GM21786 (cell line): ENCODE measurements at regions not wholly inside any gene's neighbourhood (a gene's known extent, or its start where the extent isn't known, plus 50 kb on each side); places are given as distances from the start of the nearest gene placed in this dataset.

ENCODE experiments used
- ATAC-seq: cut with Tn5 transposase; IDR thresholded peaks from one replicate; pipeline ENCODE4 v1.9.1; 2021; ENCODE audit not compliant: unreplicated experiment

DNA sequence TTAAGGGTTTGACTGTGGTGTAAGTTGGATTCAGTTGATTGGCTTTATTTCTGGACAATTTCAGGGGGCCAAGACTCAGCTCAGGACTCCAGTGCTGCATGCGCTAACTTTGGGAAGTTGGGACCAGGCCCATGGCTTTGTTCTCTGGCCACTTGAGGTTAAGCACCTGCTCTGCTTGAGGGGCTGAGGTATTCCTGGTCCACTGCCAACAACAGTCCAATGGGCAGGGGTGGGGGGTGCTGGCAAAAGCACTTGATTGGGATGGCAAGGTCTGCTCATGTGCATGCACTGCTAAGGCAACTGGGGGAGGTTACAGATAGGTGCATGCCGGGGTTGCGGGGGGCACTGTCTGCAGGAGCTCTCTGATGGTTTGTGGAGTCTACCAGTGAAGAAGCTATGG lies 52.6 kb upstream of the ASB17 start:
- no peak for ATAC-seq

DNA sequence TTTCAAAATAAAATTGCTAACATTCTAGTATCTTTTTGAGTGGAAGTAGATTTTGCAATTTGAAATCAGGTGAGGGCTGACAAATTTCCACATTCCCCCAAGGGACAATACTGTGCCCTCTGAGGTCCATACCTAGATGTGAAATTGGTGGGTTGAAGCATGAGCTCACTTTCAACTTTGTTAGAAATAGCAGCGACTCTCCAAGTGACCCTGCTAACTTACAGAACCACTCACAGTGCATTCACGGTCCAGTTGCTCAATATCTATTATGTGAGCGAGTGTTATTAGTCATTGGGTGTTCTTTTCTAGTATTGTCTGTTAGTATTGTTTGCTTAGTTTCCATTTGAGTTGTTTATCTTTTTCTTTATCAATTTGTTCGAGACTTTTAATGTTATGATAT lies 53.6 kb upstream of the ASB17 start:
- peak; percentile 86 for ATAC-seq

DNA sequence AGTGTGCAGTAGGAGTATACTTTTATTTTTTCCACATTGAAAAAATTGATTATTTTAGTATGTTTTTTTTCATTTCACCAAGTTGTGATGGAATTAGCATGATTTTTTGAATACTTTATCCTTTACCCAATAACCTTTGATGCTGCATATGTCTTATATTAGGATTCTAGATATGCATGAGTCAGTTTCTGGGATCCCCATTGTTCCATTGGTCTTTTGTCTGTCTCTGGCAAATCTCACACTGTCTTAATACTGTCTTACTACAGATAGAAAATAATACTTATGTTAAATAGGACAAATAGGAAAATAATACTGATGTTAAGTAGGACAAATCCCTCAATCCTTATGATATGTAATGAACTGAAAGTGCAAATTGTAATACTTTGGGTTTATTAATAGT lies 54.3 kb upstream of the ASB17 start:
- ATAC-seq: no peak

DNA sequence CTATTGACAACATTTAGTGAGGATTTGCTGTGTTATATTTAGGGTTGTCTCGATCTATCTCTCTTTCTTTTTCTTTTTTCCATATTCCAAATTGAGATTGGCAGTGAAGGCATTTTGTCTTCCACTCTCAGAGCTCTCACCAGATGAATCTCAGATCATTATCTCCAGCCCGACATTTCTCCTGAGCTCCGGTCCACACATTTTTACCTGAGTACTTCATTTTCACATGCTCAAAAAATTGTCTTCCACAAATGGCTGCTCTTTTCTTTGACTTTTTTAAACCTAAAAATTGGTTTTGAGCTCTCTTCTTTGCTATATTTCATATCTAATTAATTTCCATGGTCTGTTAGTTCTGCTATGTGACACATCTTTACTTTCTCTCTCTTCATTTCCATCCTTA lies 56.9 kb upstream of the ASB17 start:
- no peak for ATAC-seq

DNA sequence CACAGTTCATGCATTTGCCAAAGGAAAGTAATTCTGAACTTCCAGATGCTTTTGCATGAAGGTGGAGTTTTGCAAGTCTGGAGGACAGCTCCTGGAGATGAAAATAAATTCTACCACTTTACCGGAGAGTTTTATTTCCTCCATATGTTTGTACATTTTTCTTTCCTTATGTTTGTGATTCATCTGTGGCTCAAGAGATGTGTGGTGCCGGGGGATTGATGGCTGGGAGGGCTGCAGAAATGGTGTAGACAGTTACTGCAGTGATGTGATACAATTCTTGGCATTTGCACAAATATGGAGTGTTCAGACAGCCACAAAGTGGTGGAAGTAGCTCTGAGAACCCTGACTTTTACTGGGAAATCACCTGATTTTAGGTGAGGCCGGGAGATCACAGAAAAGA lies 58.5 kb upstream of the ASB17 start:
- no peak for ATAC-seq

DNA sequence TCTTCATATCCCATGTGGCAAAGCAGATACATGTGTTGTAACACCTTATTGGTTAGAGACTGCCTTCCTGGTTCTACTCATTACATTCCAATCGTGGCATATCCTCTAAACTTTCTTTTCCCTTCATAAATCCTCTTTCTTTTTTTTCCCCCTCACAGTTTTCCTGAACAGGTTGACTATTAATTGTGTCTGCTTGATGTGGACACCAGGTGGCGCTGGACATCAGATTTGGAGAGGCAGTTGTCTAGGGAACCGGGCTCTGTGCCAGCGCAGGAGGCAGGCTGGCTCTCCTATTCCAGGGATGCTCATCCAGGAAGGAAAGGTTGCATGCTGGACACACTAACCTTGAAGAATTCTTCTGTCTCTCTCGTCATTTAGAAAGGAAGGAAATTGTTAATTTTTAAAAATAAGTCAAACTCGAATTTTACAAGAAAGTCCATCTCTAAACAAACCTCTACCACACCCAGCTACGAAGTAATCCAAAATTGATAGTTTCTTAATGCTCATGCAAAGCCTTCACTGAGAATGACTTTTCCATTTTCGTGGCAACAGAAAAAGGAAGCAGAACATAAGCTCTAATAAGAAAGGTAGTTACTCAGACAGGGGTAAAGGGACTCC lies 59.4 kb upstream of the ASB17 start:
- peak; percentile 83 for ATAC-seq

DNA sequence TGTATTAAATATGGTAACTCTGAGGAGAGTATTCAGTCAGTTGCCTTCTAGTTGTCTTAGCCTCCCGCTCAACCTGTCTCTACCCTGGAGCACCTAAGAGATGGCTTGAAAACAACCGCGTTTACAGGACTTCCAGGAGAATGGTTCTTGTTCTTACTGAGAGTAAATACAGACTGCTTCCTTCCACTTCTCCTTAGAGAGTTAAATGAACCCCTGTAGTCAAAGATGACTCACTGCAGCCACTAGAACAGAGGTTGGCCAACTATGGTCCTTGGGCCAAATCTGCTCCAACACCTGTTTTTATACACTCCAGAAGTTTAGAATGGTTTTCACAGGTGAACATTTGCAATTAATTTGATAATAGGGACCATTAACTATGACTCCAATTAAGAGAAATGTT lies 60.1 kb upstream of the ASB17 start:
- no peak for ATAC-seq

DNA sequence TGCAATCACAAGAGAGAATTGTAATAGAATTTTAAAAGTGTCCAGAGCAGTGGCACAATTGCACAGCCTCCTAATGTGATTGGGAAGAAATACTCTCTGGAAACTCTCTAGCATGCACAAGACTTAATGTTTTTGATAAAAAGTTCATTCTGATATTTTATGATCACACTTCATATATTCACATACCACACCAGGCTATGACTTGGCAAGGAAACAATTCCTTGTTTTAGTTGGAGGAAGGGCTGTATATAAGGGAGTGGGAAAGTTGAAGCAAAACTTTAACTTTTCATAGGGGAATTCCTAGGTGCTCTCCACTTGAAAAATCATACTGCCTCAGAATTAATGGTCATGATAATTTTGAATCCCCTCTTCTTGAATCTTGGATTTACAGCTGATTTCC lies 61.5 kb upstream of the ASB17 start:
- no peak for ATAC-seq

DNA sequence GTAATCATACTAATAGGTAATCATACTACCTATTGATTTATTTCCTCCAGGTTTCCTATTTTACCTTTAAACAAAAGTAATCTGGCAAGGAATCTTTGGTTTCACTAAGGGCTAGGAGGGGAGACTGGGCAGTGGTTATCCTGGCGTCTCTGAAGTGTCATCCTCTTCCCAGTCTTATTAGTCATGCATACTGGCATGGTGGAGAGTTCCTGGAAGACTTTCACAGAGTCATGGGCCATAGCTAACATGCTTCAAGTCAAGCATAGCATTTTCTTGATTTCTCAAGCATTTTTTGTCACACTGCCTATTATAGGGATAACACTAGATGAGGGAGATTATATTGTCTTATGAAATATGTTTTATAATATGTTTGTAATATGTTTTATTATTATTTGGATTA lies 64.0 kb upstream of the ASB17 start:
- ATAC-seq: no peak

DNA sequence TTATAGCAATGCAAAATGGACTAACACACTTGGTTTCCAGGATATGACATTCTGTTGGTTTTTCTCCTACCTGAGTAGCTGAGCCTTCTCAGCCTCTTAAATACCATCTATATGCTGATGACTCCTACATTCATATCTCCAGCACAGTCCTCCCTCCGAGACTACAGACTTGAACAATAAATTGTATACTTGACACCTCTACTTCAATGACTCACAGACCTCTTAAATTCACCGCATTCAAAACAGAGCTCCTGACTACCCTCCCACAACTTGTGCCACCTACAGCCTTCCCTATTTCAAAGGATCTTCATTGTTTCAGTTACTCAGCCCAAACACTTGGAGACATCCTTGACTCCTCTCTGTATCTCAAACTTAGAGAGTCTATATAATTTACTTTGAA lies 66.8 kb upstream of the ASB17 start:
- no peak for ATAC-seq

DNA sequence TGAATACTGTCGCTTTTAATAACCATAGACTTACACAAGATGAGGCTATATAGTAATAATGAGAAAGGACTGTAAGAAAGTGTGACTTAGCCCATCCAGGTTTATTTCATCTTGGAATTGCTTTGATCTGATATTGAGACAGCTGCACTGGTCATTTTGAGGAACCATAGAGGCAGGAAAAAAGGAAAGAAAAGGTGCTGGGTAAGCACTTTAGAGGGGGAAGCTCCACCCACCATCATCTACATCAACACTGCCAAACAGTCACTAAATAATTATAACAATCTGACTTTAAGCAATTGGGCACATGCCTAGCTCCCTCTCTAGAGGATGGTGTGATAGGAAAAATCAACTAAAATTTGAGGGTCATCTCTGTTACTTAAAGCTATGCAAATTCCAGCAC lies 70.6 kb upstream of the ST6GALNAC3 start:
- ATAC-seq: no peak

DNA sequence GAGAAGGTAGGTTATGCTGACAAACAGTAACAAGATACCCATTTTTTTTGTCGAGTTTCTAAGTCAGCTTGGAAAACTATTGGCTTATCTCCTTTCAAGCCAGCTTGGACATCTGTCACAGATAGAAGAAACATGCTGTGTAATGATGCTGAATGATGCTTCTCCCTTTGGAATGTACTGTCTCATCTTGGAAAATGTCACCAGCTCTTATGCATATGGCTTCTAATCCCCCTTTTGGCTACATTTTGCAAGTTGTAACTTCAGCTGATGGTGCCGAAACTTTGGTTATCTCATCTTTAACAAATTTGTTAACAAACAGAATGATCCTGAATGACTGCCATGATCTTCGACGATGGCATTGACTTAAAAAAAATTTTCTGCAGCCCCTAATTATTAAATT lies 68.8 kb upstream of the ST6GALNAC3 start:
- ATAC-seq: no peak

DNA sequence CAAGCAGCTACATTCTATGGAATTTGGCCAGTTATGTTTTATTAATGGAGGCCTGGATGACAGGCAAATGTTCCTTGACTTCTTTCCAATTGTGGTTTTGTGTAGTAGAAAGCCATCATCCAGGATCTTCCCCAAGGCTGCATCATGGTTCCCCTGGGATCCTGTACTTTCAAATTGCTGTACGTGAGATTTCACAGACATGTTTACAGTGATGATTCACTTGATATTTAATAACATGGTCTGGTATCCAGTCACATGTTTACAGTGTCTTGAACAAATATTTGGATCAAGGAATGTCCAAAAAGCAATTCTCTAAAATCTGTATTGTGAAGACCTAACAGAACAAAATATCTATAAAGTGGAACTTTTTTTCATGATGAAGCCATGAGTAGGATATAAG lies 68.3 kb upstream of the ST6GALNAC3 start:
- ATAC-seq: no peak

DNA sequence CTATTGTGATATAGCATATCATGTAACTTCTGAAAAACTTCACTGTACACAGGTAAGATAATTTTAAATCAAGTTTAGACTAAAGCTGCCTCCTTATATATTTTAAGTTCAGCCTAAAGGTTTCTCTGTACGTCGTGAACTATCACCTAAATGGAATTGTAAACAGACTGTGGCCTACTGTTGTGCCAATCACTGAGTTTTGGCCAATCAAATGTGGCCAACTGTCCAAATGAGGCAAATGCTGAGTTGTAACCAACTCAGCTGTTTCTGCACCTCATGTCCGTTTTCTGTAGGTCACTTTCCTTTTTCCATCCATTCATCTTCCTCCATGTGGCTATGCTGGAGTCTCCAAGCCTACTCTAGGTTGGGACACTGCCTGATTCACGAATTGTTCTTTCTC lies 63.7 kb upstream of the ST6GALNAC3 start:
- ATAC-seq: no peak

DNA sequence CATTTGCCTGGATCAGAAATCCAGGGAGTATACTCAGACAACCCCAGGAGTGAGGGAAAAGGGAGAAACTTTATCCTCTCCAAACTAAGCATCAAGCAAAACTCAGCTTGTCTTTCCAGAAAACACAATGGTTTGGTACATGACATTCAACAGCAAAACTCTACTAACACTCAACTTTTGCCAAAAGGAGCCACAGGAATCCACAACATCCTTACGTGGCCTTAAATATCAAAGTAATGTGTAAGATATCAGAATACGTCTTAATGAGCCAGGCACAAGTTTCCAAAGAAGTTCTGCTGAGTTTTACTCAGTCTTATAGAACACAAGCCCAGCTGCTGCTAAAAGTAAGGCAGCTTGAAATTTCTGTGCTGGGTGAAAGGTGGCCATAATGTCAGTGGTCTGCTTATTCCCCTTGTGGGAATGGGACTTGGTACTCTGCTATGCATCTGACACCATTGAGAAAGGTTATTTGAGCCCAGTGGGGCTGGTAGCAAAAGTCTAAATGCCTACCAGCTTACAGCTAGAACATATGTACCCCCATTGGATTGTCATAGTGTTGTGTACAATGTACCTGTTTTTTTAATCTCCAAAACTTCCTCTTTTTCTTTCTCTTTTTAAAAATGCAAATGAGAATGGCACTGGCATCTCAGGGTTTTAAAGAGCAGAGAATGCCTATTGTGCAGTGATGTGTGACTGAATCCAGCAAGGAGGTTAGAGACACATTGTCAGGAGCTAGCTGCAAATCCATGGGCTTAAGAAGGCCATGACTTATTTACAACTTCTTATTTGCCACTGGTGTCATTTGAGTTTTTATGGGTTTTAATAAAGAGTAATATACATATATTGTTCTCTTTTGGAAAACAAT lies 62.0 kb upstream of the ST6GALNAC3 start:
- ATAC-seq: no peak

DNA sequence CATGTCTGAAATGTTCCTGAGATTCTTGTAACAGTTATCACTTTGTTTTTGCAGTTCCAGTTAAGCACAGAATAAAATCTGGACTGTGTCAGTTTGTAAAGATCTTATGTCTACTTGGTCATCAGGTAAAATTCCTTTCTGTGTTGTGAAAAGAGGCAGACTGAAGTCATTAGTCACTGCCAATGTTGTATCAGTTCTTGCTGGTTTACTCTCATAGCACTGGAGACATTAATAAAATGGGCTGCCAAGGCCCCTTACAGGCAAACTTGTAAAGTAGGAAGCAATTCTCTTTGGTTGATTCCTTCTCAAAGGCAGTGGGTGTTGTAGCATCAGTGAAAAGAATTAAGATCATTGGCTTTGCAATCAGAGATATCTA lies 61.4 kb upstream of the ST6GALNAC3 start:
- no peak for ATAC-seq

DNA sequence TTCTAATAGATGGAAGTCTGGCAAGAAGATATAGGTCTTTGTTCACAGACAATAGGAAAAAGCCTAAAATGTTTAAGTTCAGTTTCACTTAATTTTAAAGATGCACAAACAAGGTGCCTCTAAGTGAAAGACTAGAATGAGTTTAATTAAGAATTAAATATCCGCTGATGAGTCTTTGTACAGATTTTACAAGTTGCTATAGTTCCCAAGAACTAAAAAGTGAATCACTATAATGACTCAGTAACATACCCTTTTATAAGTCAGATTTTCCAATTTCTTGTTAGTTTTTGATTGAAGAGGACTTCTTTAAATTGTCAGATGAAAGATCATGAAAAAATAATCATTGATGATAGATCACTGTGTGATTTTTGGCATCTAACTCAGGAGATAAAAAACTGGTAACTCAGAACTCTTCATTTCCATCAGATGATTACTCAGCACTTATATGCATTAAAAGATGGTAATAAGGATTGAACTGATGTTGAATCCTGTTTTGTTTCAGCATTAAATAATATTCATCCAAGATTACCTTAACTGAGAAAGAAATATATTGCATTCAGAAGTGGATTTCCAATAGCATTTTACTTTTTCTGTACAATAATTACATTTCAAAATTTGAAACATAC lies 59.0 kb upstream of the ST6GALNAC3 start:
- ATAC-seq: no peak

DNA sequence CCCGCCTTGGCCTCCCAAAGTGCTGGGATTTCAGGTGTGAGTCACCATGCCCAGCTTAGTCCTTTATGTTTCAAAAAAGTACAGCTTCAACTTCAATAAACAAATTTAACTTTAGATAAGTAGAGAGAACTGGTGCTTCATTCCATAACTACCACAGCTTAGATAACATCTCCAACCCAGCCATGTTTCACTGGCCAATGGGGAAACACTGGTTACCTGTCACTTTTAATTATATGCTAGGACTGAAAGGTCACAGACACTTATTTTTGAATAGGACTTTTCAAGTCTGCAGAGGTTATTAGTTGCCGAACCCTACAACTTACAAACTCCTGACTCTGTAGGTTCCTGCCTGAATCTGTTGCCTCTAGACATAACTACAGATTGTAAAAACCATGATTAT lies 56.5 kb upstream of the ST6GALNAC3 start:
- no peak for ATAC-seq

DNA sequence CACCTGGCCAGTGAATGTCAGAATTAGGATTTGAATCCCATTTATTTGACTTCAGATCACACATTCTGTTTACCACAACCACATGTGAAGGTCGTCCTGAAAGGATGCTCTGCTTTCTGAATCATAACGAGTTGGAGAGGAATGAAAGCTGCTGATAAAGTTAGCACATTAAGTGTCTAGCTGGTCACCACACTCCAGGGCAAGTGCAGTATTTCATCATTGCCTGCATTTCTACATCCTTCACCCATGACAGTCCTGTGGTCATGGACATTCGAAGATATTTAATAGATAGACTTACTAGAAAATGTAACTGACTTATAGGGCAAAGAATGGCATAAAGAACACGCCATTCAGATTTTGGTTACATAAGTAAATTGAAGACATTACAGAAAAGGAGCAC lies 52.7 kb upstream of the ST6GALNAC3 start:
- no peak for ATAC-seq

DNA sequence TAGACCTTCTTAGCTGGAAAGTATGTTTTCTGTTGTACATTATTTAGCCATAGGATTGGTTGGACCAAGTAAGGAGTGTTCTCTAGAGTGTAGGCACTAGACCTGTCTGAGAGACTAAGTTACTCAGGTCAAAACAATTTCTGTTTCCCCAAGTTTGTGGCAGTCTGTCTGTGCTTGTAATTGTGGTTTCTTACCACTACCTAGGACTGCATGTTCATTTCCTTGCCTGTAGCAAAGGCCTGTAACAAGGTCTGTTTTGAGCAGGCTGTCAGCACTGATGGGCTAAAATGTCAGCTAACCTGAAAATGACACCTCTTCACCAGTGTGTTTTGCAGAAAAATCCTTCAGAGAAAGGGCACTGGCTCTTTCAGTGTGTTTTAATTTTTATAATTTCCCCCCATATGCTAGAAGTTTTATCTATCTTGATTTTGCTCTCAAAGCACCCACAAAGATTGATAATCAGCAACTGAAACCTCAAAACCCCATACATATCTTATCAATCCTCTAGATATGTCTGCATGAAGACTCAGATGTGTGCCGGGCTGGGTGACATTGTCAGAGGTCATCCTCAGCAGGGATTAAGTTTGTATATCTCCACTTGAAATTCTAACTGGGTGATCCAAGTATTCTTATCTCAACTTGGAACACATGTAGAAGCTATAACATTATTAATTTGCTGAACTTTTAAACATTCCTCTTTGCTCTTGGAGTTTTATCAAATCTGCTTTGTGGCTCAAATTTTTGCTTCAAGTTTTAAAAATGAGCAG lies 50.7 kb upstream of the ST6GALNAC3 start:
- no peak for ATAC-seq
